GM19351 (cell line): ENCODE measurements at regions not wholly inside any gene's neighbourhood (a gene's known extent, or its start where the extent isn't known, plus 50 kb on each side); places are given as distances from the start of the nearest gene placed in this dataset.
"Not testable (repeated sequence)": the region's sequence is repeated elsewhere in the genome, so short reads cannot be mapped to it uniquely, and the experiment has no call there.

Source experiments
- ATAC-seq: cut with Tn5 transposase; IDR thresholded peaks from one replicate; pipeline ENCODE4 v1.9.1; 2021; ENCODE audit warnings: mild to moderate bottlenecking, moderate library complexity; ENCODE audit not compliant: unreplicated experiment

- ATAC-seq = no peak
Observed at GRCh38 chr2:17000184-17000482, 334.5 kb upstream of the CYRIA start.

GRCh38 chr2:16999347-17000183 lies 333.9 kb upstream of the CYRIA start:
- ATAC-seq = no peak

- ATAC-seq = no peak
Observed at GRCh38 chr2:16978301-16978700, 312.7 kb upstream of the CYRIA start.

- no peak for ATAC-seq
Observed at GRCh38 chr2:16974688-16975087, 309.1 kb upstream of the CYRIA start.

- no peak for ATAC-seq
Observed at GRCh38 chr2:16973586-16974286, 308.1 kb upstream of the CYRIA start.

GRCh38 chr2:16972276-16972675 lies 306.6 kb upstream of the CYRIA start:
- ATAC-seq = no peak

- ATAC-seq = no peak
Observed at GRCh38 chr2:16971722-16972234, 306.1 kb upstream of the CYRIA start.

- not testable (repeated sequence) for ATAC-seq
Observed at GRCh38 chr2:16970948-16971347, 305.3 kb upstream of the CYRIA start.

- no peak for ATAC-seq
Observed at GRCh38 chr2:16962505-16962904, 296.9 kb upstream of the CYRIA start.

- peak; percentile 76 for ATAC-seq
Observed at GRCh38 chr2:16960579-16960978, 294.9 kb upstream of the CYRIA start.

GRCh38 chr2:16958266-16958665 lies 292.6 kb upstream of the CYRIA start:
- no peak for ATAC-seq

- no peak for ATAC-seq
Observed at GRCh38 chr2:16952805-16953204, 287.2 kb upstream of the CYRIA start.

GRCh38 chr2:16952368-16952767 lies 286.7 kb upstream of the CYRIA start:
- ATAC-seq = no peak

- ATAC-seq = no peak
Observed at GRCh38 chr2:16950436-16950835, 284.8 kb upstream of the CYRIA start.

- no peak for ATAC-seq
Observed at GRCh38 chr2:16948710-16949109, 283.1 kb upstream of the CYRIA start.

GRCh38 chr2:16948053-16948452 lies 282.4 kb upstream of the CYRIA start:
- ATAC-seq = peak; percentile 38

GRCh38 chr2:16943279-16943958 lies 277.8 kb upstream of the CYRIA start:
- no peak for ATAC-seq

- ATAC-seq = no peak
Observed at GRCh38 chr2:16940214-16940613, 274.6 kb upstream of the CYRIA start.

GRCh38 chr2:16939771-16940170 lies 274.1 kb upstream of the CYRIA start:
- no peak for ATAC-seq

GRCh38 chr2:16933355-16933754 lies 267.7 kb upstream of the CYRIA start:
- no peak for ATAC-seq

GRCh38 chr2:16932826-16933225 lies 267.2 kb upstream of the CYRIA start:
- no peak for ATAC-seq

- ATAC-seq = no peak
Observed at GRCh38 chr2:16931441-16931840, 265.8 kb upstream of the CYRIA start.
